GM18507 (cell line): ENCODE measurements at regions not wholly inside any gene's neighbourhood (a gene's known extent, or its start where the extent isn't known, plus 50 kb on each side); places are given as distances from the start of the nearest gene placed in this dataset.
"Not testable (repeated sequence)": the region's sequence is repeated elsewhere in the genome, so short reads cannot be mapped to it uniquely, and the experiment has no call there.

Source experiments
- DNase-seq: peaks from one replicate; pipeline ENCODE4 v3.0.0; 2011; ENCODE audit warnings: low read depth; ENCODE audit not compliant: insufficient read length; ENCODE audit errors: extremely low spot score
- FAIRE-seq: peaks from 2 replicates; lab custom pipeline; 2011; peaks lifted over from hg19 to GRCh38; lab: Jason Lieb, UNC

DNA sequence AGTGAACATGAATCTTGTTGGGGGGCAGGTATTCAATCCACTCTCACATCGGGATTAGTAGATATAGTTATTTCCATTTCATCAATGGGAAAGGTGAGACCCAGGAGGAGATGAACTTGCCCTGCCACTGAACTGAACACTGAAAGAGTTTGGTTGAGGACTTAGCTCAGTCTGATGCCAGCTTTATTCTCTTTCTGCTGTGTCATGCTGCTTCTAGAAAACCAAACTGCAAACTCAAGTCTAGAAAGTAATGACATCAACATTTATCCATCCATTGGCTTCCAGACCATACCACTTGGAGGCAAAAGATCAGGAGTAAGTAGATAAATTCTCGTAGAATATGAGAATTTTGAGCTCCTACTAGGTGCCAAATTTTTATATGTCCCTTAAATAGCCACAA, 288.0 kb upstream of the CTNNB1 start:
- no peak for FAIRE-seq

DNA sequence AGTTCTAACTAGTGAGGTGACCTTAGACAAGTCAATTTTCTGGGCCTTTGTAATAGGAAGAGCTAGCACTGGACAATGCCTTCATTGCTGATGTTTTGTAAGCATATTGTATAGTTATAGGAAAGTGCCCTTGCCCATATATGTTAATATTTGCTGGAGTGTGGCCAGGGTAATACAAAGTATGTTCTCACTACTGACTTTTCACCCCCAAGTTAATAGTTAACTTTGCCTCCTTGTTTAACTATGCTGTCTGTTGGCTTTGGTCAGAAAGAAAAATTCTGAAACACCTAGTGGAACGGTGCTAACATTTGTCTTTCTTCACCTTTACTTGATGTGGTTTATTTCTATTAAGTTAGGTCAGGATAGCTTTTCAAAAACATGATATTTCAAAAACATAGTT, 287.4 kb upstream of the CTNNB1 start:
- FAIRE-seq (peak; percentile 75), DNase-seq (no peak)

More for the DNA sequence above, 288.0 kb upstream of the CTNNB1 start:
- no peak for DNase-seq

DNA sequence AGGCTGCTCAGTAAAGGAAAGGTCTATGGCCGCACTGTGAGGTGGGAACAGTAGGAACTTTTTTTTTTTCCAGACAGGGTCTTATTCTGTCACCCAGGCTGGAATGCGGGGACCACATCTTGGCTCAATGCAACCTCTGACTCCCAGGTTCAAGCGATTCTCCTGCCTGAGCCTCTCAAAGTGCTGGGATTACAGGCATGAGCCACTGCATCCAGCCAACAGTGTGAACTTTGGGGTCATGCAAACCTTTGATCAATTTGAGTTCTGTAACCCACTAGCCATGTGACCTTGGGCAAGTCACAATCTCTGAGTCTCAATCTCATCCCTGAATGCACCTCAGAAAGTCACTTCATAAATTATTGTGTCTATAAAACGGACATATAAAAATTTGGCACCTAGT, 286.8 kb upstream of the CTNNB1 start:
- no peak for FAIRE-seq
- no peak for DNase-seq

DNA sequence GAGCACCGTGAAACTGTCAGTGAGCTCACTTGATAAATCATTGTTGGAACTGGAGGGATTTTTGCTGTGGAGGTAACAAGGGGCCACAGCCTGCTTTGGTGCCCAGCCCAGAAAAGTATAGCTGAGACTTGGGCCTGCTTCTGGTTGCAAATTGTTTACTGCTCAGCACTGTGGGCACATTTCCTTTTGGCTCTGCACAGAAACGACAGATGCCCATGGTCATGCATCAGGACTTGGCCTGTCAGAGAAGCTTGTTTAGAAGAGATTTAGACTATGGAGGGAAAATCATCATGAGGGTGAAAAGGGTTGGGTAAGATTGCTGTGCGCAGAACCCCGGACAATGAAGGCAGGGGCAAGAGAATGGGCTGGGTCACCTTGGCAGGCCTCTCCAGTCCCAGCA, 286.1 kb upstream of the CTNNB1 start:
- no peak for DNase-seq
- FAIRE-seq = no peak

DNA sequence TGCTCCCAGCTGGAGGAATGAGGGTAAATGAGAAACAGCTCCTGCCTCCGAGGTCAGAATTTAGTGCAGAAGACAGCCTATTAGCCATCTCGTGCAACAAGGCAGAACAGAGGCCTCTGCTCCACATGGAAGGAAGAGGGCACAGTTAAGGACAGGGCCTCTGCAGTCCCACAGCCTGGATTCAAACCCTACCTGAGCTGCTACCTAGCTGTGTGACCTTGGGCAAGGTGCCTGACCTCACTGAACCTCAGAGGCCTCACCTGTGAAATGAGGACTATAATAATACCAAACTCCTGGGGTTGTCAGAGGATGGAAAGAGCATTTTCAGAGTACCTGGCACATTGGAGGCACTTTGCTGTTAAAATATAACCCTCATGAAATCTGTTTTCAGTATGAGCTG, 285.7 kb upstream of the CTNNB1 start:
- DNase-seq (no peak), FAIRE-seq (no peak)

DNA sequence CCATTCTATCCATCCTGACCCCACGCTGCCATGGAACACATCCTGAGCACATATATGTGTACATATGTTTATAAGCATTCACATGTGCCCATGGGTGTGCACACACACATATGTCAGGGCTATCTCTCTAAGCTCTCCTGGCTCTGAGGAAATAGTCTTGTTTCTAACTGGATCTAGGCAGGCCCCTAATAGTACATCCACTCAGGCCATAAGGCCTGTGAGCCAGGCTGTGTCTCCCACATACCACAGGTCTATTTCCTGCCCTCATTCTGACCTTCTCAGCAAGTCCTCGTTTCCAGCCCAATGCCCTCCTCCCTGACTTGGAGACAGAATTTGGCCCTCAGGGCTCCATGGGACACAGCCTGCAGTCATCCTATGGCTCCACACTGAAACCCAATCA, 284.8 kb upstream of the CTNNB1 start:
- DNase-seq (no peak), FAIRE-seq (no peak)

DNA sequence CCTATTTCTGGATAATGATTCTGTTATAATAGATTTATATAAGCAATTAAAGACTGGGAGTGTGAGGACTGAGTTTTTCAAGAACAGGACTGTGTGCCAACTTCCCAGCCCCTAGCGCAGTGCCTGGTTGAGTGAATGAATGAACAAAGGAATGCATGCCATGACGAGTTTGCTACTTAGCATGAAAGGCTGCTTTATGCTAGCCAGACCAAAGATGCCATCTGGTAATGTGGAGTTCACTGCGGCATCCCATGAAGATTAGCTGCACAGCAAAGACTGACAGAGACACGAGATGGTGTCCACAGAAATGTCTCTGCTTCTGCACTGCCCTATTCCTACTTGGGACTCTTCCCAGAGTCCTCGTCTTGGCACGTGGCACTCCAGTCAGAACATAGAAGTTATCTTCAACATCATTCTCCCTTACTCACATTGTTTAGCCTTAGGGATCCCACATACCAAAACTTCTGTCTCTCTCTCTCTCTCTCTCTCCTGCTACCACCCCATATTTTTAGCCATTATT, 283.9 kb upstream of the CTNNB1 start:
- no peak for FAIRE-seq
- no peak for DNase-seq

DNA sequence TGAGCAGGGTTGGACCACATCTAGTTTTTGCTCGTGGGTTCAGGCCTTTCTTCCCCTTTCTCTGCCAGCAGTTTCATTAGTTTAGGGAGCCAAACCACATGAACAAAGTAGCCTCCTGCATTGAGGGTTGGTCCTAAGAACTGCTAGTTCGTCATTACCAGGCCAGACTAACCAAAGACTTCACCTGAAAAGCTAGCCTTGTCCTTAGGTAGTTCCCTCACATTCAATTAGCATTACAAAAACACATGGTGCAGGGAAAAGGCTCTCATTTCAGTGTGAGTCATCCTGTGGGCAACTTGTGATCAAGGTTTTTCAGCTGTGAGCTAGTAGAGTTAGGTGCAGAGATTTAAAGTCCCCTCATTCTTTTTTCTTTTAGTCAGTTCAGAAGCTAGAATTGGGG, 279.3 kb upstream of the CTNNB1 start:
- DNase-seq = no peak

DNA sequence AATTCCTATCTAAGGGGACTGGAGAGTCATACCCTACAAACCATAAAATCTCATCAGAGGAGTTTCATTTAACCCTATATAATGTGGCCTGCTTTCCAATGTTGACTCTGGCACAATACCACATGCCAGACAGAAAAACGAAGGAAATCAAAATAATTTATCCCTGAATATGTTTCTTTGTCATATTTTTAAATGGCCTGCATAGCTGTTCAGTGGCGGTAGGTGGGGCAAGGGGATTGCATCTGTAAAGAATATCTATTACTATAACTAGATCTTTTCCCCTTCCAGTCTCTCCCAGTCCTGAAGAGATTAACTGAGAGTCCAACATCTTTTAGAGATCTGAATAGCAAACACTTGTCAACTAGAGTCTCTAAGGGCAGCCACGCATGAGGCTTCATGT, 278.1 kb upstream of the CTNNB1 start:
- FAIRE-seq = no peak
- no peak for DNase-seq

More for the DNA sequence above, 279.3 kb upstream of the CTNNB1 start:
- FAIRE-seq = no peak

DNA sequence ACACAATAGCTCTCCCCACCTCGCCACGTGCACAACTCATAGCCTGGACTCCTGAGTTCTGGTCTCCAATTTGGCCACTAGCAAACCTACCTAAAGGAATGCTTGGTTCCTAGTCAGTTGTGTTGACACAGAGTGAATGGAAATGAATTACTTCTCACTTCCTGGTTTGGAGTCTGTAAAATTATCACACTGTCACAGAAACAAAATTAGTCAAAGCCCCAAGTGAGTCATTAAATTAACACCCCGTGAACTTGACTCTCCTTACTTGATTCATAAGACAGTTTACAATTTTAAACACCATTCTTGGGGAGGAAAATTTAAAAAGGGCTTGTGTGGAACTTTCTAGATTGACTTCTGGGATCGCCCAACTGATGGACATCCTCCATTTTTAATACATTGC, 276.2 kb upstream of the CTNNB1 start:
- no peak for DNase-seq
- no peak for FAIRE-seq

DNA sequence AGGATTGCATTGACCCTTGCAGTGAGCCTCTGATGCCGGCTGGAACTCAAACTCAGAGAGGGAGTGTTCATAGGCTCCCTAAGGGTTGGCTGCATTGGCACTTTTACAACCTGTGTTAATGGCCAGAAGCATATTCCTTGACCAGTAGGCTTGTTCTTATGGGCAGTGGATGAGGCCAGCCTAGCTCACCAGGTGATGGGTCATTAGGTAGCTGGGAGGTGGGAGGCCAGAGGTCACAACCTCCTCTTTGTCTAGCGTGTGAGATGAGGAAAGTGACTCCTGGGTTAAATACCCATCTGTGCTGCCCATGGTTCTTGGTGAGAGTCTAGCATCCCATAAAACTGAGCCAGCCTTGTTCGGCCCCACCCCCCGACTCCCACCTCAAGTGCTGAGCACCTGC, 275.7 kb upstream of the CTNNB1 start:
- DNase-seq (no peak), FAIRE-seq (no peak)

DNA sequence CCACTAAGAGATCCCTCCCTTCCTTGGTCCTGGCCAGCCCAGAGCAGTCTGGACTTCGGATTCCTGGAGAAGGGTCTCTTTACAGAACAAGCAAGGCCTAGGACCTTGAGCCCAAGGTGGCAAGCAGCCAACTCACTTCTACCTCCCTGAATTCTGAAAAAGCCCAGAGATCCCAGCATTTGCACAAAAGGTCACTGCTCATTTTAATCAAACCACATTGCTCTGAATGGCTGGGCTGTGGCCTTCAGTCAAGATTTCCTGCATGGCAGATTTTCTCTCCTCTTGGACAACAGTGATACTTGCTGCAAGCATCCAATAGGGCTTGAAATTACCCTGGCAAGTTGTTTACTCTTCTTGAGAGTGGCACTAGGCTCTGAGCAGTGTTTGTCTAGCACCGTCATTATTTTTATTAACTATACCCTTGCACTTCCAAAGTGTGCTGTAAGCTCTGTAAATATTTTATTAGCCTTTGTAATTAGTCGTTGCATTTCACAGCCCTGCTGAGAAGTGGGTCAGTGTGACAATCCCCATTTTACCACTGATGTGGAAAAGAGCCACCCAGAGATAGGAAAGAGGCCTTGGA, 274.7 kb upstream of the CTNNB1 start:
- no peak for FAIRE-seq
- DNase-seq = no peak

DNA sequence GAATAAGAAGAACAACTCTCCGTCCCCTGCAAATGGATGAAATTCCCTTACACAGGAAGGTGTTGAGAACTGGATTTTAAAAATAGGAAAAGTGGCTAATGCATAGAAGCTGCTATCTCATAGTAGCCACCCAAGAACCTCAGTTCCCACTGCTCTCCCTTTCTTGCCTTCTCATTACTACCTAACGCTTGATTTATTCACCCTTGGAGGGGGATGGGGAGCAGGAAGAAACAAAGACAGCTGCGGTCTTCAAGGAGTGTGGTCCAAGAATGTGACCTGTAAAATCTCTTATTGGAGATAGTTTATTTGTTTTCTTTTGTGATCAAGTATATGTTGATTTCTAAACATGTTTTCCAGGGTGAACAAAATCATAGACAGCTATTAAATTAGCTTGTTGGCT, 274.1 kb upstream of the CTNNB1 start:
- FAIRE-seq (no peak), DNase-seq (no peak)

DNA sequence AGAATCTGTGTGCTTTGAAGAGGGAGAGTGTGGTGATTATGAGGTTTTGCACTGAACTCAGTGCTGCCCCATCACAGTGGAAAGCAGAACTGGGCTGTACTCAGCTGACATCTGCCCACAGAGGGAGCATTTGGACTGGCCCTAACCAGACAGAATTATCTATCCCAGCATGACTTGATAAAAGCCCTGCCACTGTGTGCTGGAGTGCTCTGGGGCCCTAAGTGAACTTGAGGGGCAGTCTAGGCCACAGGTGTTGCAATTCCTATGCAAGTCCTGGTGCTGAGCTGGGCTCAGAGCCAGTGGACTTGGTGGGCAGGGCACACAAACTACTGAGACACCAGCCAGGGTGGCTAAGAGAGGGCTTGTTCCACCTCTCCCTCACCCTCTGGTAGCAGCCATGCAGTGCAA, 269.2 kb upstream of the CTNNB1 start:
- DNase-seq (no peak), FAIRE-seq (no peak)

DNA sequence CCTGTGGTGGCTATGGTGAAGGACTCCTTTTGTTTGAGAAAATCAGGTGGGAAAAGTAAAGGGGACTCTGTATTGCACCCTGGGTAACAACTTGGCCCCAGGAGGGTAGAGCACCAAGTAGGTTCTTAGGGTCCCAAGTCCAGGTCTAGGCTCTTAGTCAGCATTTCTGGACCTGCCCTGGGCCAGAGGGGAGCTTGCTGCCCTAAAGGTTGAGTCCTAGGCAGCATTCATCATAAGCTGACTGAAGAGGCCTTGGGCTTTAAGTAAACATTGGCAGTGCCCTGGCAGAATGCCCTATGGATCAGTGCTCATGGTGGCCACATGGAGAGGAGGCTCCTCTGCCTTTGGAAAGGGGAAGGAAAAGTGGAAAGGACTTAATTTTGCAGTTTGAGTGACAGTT, 268.5 kb upstream of the CTNNB1 start:
- no peak for DNase-seq
- no peak for FAIRE-seq

DNA sequence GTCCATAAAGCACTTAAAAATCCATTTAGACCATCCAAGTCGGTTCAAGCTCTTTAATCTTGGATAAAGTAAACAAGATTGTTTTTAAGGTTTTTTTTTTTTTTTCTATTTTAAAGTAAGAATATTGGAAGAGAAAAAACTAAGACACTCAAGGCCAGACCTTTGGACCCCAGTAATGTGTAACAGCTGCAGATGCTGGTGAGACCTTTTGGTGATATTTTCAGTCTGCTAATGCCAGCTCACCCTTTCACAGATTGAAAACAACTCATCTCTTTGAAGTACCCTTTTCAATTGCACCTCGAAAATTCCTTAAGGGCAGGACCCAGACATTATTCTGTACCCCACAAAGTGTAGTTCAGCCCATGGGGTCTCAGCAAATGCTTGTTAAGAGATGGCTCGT, 260.7 kb upstream of the CTNNB1 start:
- no peak for DNase-seq
- FAIRE-seq = no peak

DNA sequence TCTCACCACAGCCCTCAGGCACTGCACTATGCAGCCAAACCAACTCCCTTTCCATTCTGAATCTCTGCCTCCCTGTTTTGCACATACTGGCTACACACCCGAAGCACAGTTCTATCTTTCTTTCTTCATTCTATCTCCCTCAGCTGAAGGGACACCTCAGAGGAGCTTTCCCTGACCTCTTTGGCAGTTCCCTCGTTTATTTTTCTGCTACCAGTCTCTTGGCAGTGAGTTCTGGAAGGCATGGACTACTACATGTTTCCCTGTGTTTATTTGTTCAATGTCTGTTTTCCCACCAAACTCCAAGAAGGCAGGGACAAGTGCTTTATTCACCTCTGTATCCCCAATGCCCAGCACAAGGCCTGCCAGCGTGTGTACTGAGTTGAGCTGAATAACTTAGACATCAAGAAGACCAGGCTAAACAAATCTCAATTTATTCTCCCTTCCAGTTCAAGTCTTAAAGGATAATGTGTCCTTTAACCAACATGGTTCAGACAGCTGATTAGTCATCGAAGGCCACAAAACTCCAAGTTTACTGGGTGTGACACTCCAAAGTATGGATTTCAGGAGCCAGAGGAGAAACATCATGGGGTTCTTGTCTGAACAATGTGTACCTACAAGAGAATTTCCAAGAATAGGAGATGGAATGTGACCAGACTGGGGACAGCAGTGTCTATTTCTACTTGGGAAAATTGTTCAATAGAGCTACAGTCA, 260.1 kb upstream of the CTNNB1 start:
- DNase-seq (no peak), FAIRE-seq (no peak)

DNA sequence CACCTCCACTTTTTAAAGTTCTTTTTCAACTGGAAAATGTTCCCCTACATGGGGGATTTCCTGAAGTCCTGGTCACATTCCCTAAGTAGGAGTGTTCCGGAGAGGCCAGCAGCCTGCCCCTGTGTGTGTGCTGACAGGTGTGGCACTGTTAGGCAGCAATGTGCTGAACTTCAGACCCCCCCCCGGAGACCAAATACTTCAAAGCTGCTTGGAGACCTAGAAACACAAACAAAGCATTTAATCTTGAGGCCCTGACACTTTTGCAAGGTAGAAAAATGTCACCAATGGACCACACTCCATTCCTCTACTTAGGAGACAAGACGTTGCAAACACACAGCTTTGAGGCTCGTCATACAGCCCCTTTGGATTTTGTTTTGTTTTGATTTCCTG, 259.6 kb upstream of the CTNNB1 start:
- no peak for DNase-seq
- no peak for FAIRE-seq

DNA sequence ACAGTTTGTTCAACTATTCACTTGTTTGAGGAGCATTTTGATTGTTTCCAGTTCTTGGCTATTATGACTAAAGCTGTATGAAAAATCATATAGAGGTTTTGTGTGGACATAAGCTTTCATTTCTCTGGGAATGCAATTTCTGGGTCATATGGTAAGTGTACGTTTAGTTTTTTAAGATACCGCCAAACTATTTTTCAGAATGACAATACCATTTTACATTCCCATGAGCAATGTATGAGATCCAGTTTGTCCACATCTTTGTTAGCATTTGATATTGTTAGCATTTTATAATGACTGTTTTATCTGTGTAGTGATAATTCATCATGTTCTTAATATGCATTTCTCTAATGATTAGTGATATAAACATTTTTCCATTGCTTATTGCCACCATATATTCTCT, 258.7 kb upstream of the CTNNB1 start:
- DNase-seq (no peak), FAIRE-seq (no peak)

DNA sequence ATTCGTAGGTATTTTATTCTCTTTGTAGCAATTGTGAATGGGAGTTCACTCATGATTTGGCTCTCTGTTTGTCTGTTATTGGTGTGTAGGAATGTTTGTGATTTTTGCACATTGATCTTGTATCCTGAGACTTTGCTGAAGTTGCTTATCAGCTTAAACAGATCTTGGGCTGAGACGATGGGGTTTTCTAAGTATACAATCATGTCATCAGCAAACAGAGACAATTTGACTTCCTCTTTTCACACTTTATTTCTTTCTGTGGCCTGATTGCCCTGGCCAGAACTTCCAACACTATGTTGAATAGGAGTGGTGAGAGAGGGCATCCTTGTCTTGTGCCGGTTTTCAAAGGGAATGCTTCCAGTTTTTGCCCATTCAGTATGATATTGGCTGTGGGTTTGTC, 252.3 kb upstream of the CTNNB1 start:
- FAIRE-seq, DNase-seq: not testable (repeated sequence)

DNA sequence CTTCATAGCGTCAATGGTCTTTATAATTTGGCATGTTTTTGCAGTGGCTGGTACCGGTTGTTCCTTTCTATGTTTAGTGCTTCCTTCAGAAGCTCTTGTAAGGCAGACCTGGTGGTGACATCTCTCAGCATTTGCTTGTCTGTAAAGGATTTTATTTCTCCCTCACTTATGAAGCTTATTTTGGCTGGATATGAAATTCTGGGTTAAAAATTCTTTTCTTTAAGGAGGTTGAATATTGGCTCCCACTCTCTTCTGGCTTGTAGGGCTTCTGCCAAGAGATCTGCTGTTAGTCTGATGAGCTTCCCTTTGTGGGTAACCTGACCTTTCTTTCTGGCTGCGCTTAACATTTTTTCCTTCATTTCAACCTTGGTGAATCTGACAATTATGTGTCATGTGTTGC, 250.0 kb upstream of the CTNNB1 start:
- not testable (repeated sequence) for FAIRE-seq, DNase-seq
